ENCODE measurements at regions not wholly inside any gene's neighbourhood (a gene's known extent, or its start where the extent isn't known, plus 50 kb on each side); places are given as distances from the start of the nearest gene placed in this dataset.

DNA sequence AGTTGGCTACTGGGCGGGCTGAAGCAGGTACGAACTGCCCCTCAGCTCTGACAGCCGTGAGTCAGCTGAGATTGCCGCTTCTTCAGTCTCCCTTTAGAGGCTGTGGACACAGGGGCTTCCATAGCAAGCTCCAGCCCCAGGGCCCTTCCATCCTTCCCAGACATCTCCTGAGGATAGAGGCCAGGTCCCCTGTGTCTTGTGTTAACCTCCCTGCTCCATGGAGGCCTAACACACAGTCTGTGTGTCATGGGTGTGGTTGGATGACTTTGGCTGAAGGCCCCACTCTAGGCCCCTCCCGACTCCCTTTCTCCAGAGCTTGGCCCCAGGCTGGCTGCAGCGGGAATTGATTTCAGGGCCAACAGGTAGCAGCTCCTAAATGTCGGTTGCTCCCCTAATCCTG, 116.1 kb upstream of the TLE3 start:
- TF ChIP-seq CTCF (IDR thresholded peaks at IDR 0.05) (no peak), POLR2A (IDR thresholded peaks at IDR 0.05) (no peak)
